ENCODE measurements at regions not wholly inside any gene's neighbourhood (a gene's known extent, or its start where the extent isn't known, plus 50 kb on each side); places are given as distances from the start of the nearest gene placed in this dataset.

GRCh38 chr14:27186048-27186447 lies 588.2 kb upstream of the NOVA1 start:
- TF ChIP-seq RAD21 (IDR thresholded peaks at IDR 0.05; ENCODE audit: low read length) (no peak), POLR2A (IDR thresholded peaks at IDR 0.05; ENCODE audit: low read depth, low read length) (no peak), CTCF (conservative IDR thresholded peaks at IDR 0.05; ENCODE audit: low read depth, low read length) (no peak), MAZ (IDR thresholded peaks at IDR 0.05; ENCODE audit: borderline replicate concordance, low read depth, low read length) (no peak), FOS (IDR thresholded peaks at IDR 0.05; ENCODE audit: low read depth, low read length) (no peak), BHLHE40 (IDR thresholded peaks at IDR 0.05; ENCODE audit: low read depth, low read length) (no peak), MAFK (IDR thresholded peaks at IDR 0.05; ENCODE audit: low read depth, low read length) (no peak), SMC3 (IDR thresholded peaks at IDR 0.05; ENCODE audit: low read depth, low read length) (no peak), NFE2L2 (IDR thresholded peaks at IDR 0.05; ENCODE audit: low read depth, low read length) (no peak)
- TF ChIP-seq, protein P1, sequence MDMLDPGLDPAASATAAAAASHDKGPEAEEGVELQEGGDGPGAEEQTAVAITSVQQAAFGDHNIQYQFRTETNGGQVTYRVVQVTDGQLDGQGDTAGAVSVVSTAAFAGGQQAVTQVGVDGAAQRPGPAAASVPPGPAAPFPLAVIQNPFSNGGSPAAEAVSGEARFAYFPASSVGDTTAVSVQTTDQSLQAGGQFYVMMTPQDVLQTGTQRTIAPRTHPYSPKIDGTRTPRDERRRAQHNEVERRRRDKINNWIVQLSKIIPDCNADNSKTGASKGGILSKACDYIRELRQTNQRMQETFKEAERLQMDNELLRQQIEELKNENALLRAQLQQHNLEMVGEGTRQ (IDR thresholded peaks at IDR 0.05; ENCODE audit: low read depth, low read length), result no peak

All from IMR-90 (cell line).